H1 (cell line): ENCODE measurements at regions not wholly inside any gene's neighbourhood (a gene's known extent, or its start where the extent isn't known, plus 50 kb on each side); places are given as distances from the start of the nearest gene placed in this dataset.

Experiments
- CTCF ChIA-PET: fragments of 300-600 bp; sonication (Branson Sonifier 250); formaldehyde crosslinking; loops from one replicate; lab custom pipeline; 2021; ENCODE audit not compliant: partially characterized antibody; lab: Charles Lee
- POLR2A ChIA-PET: fragments of 300-600 bp; sonication (Branson Sonifier 250); formaldehyde crosslinking; loops from one replicate; lab custom pipeline; 2021; ENCODE audit warnings: inconsistent platforms; ENCODE audit not compliant: partially characterized antibody; lab: Charles Lee
- DNase-seq, 2 experiments: peaks; one replicate each; pipeline versions ENCODE4 v3.0.0 to v3.0.0-alpha.2; 2010 to 2022; ENCODE audit warnings: low spot score in 2 of 2, low read depth in 1 of 2, mixed read lengths in 1 of 2
- FAIRE-seq: peaks from 2 replicates; lab custom pipeline; 2011; peaks lifted over from hg19 to GRCh38; lab: Jason Lieb, UNC
- H2AFZ ChIP-seq: 2 replicates; pipeline ENCODE4 v1.8.1; 2012; ENCODE audit warnings: low read length, inconsistent platforms
- H2AK5ac ChIP-seq: 2 replicates; pipeline ENCODE4 v1.6.1; 2013; ENCODE audit warnings: low read depth, low read length
- H2BK120ac ChIP-seq: replicated peaks from 2 replicates; pipeline ENCODE3; 2013; ENCODE audit warnings: low read depth, low read length, inconsistent platforms
- H2BK12ac ChIP-seq: 2 replicates; pipeline ENCODE4 v1.6.1; 2013; ENCODE audit warnings: low read depth, low read length
- H2BK15ac ChIP-seq: 2 replicates; pipeline ENCODE4 v1.6.1; 2013; ENCODE audit warnings: low read length
- H2BK20ac ChIP-seq: 2 replicates; pipeline ENCODE4 v1.6.1; 2013; ENCODE audit warnings: low read length
- H2BK5ac ChIP-seq: 2 replicates; pipeline ENCODE4 v1.6.1; 2013; ENCODE audit warnings: low read depth, low read length
- H3K14ac ChIP-seq: 2 replicates; pipeline ENCODE4 v1.6.1; 2013; ENCODE audit warnings: inconsistent platforms; ENCODE audit not compliant: insufficient read length
- H3K18ac ChIP-seq: 2 replicates; pipeline ENCODE4 v1.6.1; 2013; ENCODE audit warnings: low read length; ENCODE audit errors: extremely low read depth
- H3K23ac ChIP-seq: 2 replicates; pipeline ENCODE4 v1.6.1; 2013; ENCODE audit warnings: inconsistent platforms; ENCODE audit not compliant: insufficient read length
- H3K23me2 ChIP-seq: 2 replicates; pipeline ENCODE4 v1.6.1; 2013; ENCODE audit warnings: low read depth, low read length
- H3K27ac ChIP-seq: 2 replicates; pipeline ENCODE4 v1.6.1; 2011; ENCODE audit warnings: low read depth, low read length, inconsistent platforms
- H3K27me3 ChIP-seq, 4 experiments: replicated peaks in 1 of 4; 1 replicate in 1 of 4; 2 replicates in 3 of 4; pipeline versions ENCODE4 v1.6.1 to v1.8.1; 2011 to 2013; ENCODE audit warnings: low read length in 3 of 4, mild to moderate bottlenecking in 3 of 4, inconsistent platforms in 2 of 4, mixed read lengths in 2 of 4, moderate library complexity in 1 of 4; ENCODE audit not compliant: control insufficient read depth in 3 of 4, insufficient read depth in 3 of 4; ENCODE audit errors: extremely low read depth in 1 of 4
- H3K36me3 ChIP-seq, 4 experiments: 2 replicates each; pipeline versions ENCODE4 v1.6.1 to v1.8.1; 2011 to 2013; ENCODE audit warnings: mild to moderate bottlenecking in 4 of 4, low read length in 3 of 4, moderate library complexity in 2 of 4, control low read depth in 1 of 4, inconsistent platforms in 1 of 4; ENCODE audit not compliant: insufficient read depth in 4 of 4, control insufficient read depth in 2 of 4
- H3K4ac ChIP-seq: replicated peaks from 2 replicates; pipeline ENCODE3; 2013; ENCODE audit warnings: low read length, low read depth, mixed read lengths, inconsistent platforms; ENCODE audit not compliant: insufficient read length
- H3K4me1 ChIP-seq, 4 experiments: replicated peaks in 1 of 4; 1 replicate in 1 of 4; 2 replicates in 3 of 4; pipeline versions ENCODE4 v1.6.1 to v1.8.1; 2011 to 2013; ENCODE audit warnings: low read length in 3 of 4, inconsistent platforms in 2 of 4, mixed read lengths in 1 of 4; ENCODE audit not compliant: insufficient read depth in 4 of 4, control insufficient read depth in 3 of 4
- H3K4me2 ChIP-seq, 2 experiments: 2 replicates each; pipeline versions ENCODE4 v1.6.1 to v1.8.1; 2011 to 2013; ENCODE audit warnings: low read depth in 2 of 2, low read length in 2 of 2, control low read depth in 1 of 2, inconsistent platforms in 1 of 2, mild to moderate bottlenecking in 1 of 2; ENCODE audit not compliant: insufficient read depth in 1 of 2
- H3K4me3 ChIP-seq, 4 experiments: fragments of 200-600, 300-600 bp in 1 of 4; sonication (generic), shearing (Covaris generic), sonication (Bioruptor Twin) in 1 of 4; 2 replicates each; pipeline versions ENCODE4 v1.5.1 to v1.8.1; 2011 to 2016; ENCODE audit warnings: low read length in 4 of 4, low read depth in 3 of 4, control low read depth in 2 of 4, inconsistent platforms in 2 of 4, mild to moderate bottlenecking in 2 of 4, mixed read lengths in 1 of 4, moderate library complexity in 1 of 4; ENCODE audit not compliant: insufficient read depth in 2 of 4; ENCODE audit errors: extremely low read depth in 1 of 4
- H3K56ac ChIP-seq: replicated peaks from 2 replicates; pipeline ENCODE3; 2013; ENCODE audit warnings: low read depth, mild to moderate bottlenecking, mixed read lengths, low read length, inconsistent platforms; ENCODE audit not compliant: insufficient read length
- H3K79me1 ChIP-seq: 2 replicates; pipeline ENCODE4 v1.6.1; 2013; ENCODE audit warnings: low read depth, low read length, control low read depth
- H3K79me2 ChIP-seq, 2 experiments: 2 replicates each; pipeline versions ENCODE4 v1.6.1 to v1.8.1; 2012 to 2013; ENCODE audit warnings: low read length in 2 of 2, mild to moderate bottlenecking in 2 of 2, inconsistent platforms in 1 of 2; ENCODE audit not compliant: insufficient read depth in 2 of 2, control insufficient read depth in 1 of 2
- H3K9ac ChIP-seq, 4 experiments: replicated peaks in 1 of 4; 1 replicate in 1 of 4; 2 replicates in 3 of 4; pipeline versions ENCODE4 v1.6.1 to v1.8.1; 2011 to 2013; ENCODE audit warnings: low read depth in 3 of 4, low read length in 3 of 4, control low read depth in 2 of 4, mild to moderate bottlenecking in 2 of 4, moderate library complexity in 2 of 4, inconsistent platforms in 1 of 4; ENCODE audit errors: extremely low read depth in 1 of 4
- H3K9me3 ChIP-seq, 2 experiments: 2 replicates each; pipeline versions ENCODE4 v1.6.1 to v1.8.1; 2012 to 2013; ENCODE audit warnings: mild to moderate bottlenecking in 2 of 2, moderate library complexity in 2 of 2, control low read depth in 1 of 2, inconsistent platforms in 1 of 2, low read depth in 1 of 2, low read length in 1 of 2, mixed read lengths in 1 of 2; ENCODE audit not compliant: insufficient read depth in 2 of 2
- H4K20me1 ChIP-seq, 2 experiments: replicated peaks in 1 of 2; 2 replicates each; pipeline versions ENCODE3 to v1.8.1; 2011 to 2013; ENCODE audit warnings: inconsistent platforms in 2 of 2, low read length in 2 of 2, mild to moderate bottlenecking in 1 of 2; ENCODE audit not compliant: insufficient read depth in 2 of 2, control insufficient read depth in 1 of 2
- H4K5ac ChIP-seq: 2 replicates; pipeline ENCODE4 v1.6.1; 2013; ENCODE audit warnings: low read length, low read depth, mixed read lengths, inconsistent platforms; ENCODE audit not compliant: insufficient read length
- H4K8ac ChIP-seq: 2 replicates; pipeline ENCODE4 v1.8.0; 2013; ENCODE audit warnings: mild to moderate bottlenecking, moderate library complexity, low read length, inconsistent platforms; ENCODE audit not compliant: insufficient read depth; ENCODE audit errors: extremely low read depth
- H4K91ac ChIP-seq: replicated peaks from 2 replicates; pipeline ENCODE3; 2013; ENCODE audit warnings: low read length, mixed read lengths, inconsistent platforms; ENCODE audit not compliant: insufficient read length
- SAP30 ChIP-seq: fragments of 300-600 bp; sonication (generic); IDR thresholded peaks from 2 replicates; pipeline ENCODE4 v1.7.1; 2012; ENCODE audit warnings: low read length, moderate library complexity, mild to moderate bottlenecking, inconsistent platforms; ENCODE audit not compliant: insufficient read depth, insufficient replicate concordance
- TCF12 ChIP-seq: IDR thresholded peaks from 2 replicates; pipeline ENCODE4 v1.6.1; 2011; ENCODE audit warnings: low read depth, mild to moderate bottlenecking, low read length
- WGBS, 2 experiments: shearing (Covaris generic) in 1 of 2; methylation state at CpG; one replicate each; pipeline versions ENCODE4 v1.1.6 to v1.1.7; 2013 to 2015; ENCODE audit warnings: low lambda C conversion rate in 2 of 2, mixed read lengths in 2 of 2, inconsistent platforms in 1 of 2, low coverage in 1 of 2, missing lambda C conversion rate in 1 of 2; ENCODE audit not compliant: insufficient replicate concordance in 2 of 2, insufficient coverage in 1 of 2, insufficient read length in 1 of 2; ENCODE audit errors: extremely low coverage in 1 of 2, missing lambda C conversion rate in 1 of 2; 5-methylcytosine and 5-hydroxymethylcytosine counted together
- TF ChIP-seq, protein P1 (sequence below): IDR thresholded peaks from 2 replicates; pipeline ENCODE4 v1.6.1; 2011; ENCODE audit warnings: low read length, improper control_type of control experiment

DNA sequence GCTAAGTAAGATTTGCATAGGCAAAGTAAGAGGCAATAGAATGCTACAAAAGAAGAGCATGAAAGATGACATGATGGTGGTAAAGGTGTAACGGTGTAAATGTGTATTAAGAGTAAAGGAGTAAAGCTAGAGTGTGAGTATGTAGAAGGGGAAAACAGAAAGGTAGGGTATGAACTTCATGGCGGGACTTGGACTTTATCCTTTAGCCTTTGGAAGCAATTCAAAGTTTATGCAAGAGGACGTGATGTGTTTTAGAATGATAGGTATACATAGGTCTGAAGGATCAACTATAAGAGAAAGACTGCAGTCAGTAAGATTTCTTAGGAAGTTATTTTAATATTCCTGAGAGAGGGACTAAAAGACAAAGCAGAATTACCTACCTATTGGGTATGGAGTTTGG lies 358.0 kb upstream of the FAT3 start:
- peaks cover 0 to 1% (median 0%) of the 10 kb centered on the region in 4 experiments; a peak in 1 of 7 replicates for H3K27me3 ChIP-seq
- H2BK20ac ChIP-seq, result no peak overlapping the region
- H2BK15ac ChIP-seq, result no peak overlapping the region
- DNase-seq, result no peak
- H3K14ac ChIP-seq, result no peak overlapping the region
- H3K79me2 ChIP-seq, result no peaks in the 10 kb centered on the region
- H3K4ac ChIP-seq, result no peak overlapping the region
- no peaks in the 10 kb centered on the region for H3K36me3 ChIP-seq
- ChIA-PET CTCF (no interaction called here), POLR2A (no interaction called here)
- no peak overlapping the region for H3K27ac ChIP-seq
- H2BK5ac ChIP-seq, result no peak overlapping the region
- H4K91ac ChIP-seq, result no peak overlapping the region
- WGBS, 2 experiments, result 89 to 100% methylated on average over 1 to 3 of the region's 3 CpGs
- TF ChIP-seq, protein P1, sequence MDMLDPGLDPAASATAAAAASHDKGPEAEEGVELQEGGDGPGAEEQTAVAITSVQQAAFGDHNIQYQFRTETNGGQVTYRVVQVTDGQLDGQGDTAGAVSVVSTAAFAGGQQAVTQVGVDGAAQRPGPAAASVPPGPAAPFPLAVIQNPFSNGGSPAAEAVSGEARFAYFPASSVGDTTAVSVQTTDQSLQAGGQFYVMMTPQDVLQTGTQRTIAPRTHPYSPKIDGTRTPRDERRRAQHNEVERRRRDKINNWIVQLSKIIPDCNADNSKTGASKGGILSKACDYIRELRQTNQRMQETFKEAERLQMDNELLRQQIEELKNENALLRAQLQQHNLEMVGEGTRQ, result no peak
- no peak for TF ChIP-seq TCF12
- TF ChIP-seq SAP30, result no peak
- no peaks in the 10 kb centered on the region for H4K20me1 ChIP-seq
- H3K4me1 ChIP-seq, result no peaks in the 10 kb centered on the region
- H3K18ac ChIP-seq, result no peak overlapping the region
- no peaks in the 10 kb centered on the region for H3K79me1 ChIP-seq
- H3K56ac ChIP-seq, result no peak overlapping the region
- no peak overlapping the region for H3K4me3 ChIP-seq
- no peaks in the 10 kb centered on the region for H3K23me2 ChIP-seq
- H3K23ac ChIP-seq, result no peak overlapping the region
- H3K9ac ChIP-seq, result no peak overlapping the region
- H4K5ac ChIP-seq, result no peak overlapping the region
- H2BK120ac ChIP-seq, result no peak overlapping the region
- H3K4me2 ChIP-seq, result no peak overlapping the region
- no peak overlapping the region for H2AFZ ChIP-seq
- H3K9me3 ChIP-seq, result no peaks in the 10 kb centered on the region
- H2AK5ac ChIP-seq, result no peak overlapping the region
- no peak for FAIRE-seq
- no peak overlapping the region for H2BK12ac ChIP-seq
- no peak overlapping the region for H4K8ac ChIP-seq
